Liver (tissue), 8 donors: ENCODE measurements at regions not wholly inside any gene's neighbourhood (a gene's known extent, or its start where the extent isn't known, plus 50 kb on each side); places are given as distances from the start of the nearest gene placed in this dataset.

Experiments used
- DNase-seq: peaks from one replicate; pipeline ENCODE4 v3.0.0-alpha.2; 2017; ENCODE audit warnings: low spot score
- H3K27ac ChIP-seq, 2 donors: one replicate each; pipeline ENCODE4 v1.7.0; 2013; ENCODE audit warnings: inconsistent platforms in 2 of 2, low read length in 2 of 2, control low read depth in 1 of 2, low read depth in 1 of 2, mild to moderate bottlenecking in 1 of 2
- H3K27me3 ChIP-seq, 4 donors: one replicate each; pipeline versions ENCODE4 v1.6.1 to v1.7.0; 2013; ENCODE audit warnings: low read length in 3 of 4, inconsistent platforms in 1 of 4, mild to moderate bottlenecking in 1 of 4, moderate library complexity in 1 of 4; ENCODE audit not compliant: control insufficient read depth in 4 of 4, insufficient read depth in 4 of 4
- H3K36me3 ChIP-seq, 4 donors: one replicate each; pipeline versions ENCODE4 v1.6.1 to v1.7.0; 2013; ENCODE audit warnings: low read length in 3 of 4, mild to moderate bottlenecking in 3 of 4, low read depth in 1 of 4, moderate library complexity in 1 of 4; ENCODE audit not compliant: control insufficient read depth in 4 of 4, insufficient read depth in 3 of 4
- H3K4me1 ChIP-seq, 4 donors: one replicate each; pipeline versions ENCODE4 v1.6.1 to v1.7.0; 2013; ENCODE audit warnings: low read length in 3 of 4, mild to moderate bottlenecking in 3 of 4, moderate library complexity in 1 of 4; ENCODE audit not compliant: control insufficient read depth in 4 of 4, insufficient read depth in 4 of 4
- H3K4me3 ChIP-seq, 3 donors: one replicate each; pipeline versions ENCODE4 v1.6.1 to v1.7.0; 2013; ENCODE audit warnings: low read length in 3 of 3, control low read depth in 1 of 3, low read depth in 1 of 3, mild to moderate bottlenecking in 1 of 3
- H3K9ac ChIP-seq, 2 donors: one replicate each; pipeline ENCODE4 v1.7.0; 2013; ENCODE audit warnings: low read length in 2 of 2, mild to moderate bottlenecking in 2 of 2, moderate library complexity in 2 of 2, control low read depth in 1 of 2, low read depth in 1 of 2
- H3K9me3 ChIP-seq, 4 donors: one replicate each; pipeline versions ENCODE4 v1.6.1 to v1.7.0; 2013; ENCODE audit warnings: low read length in 3 of 4; ENCODE audit not compliant: control insufficient read depth in 4 of 4
- ATF3 ChIP-seq: IDR thresholded peaks from 2 replicates; pipeline ENCODE4 v1.6.1; 2016; ENCODE audit warnings: antibody characterized with exemption
- EGR1 ChIP-seq, 2 donors: IDR thresholded peaks; 2 replicates each; pipeline ENCODE4 v1.6.1; 2016 to 2018; ENCODE audit warnings: antibody characterized with exemption in 2 of 2, low read depth in 2 of 2
- FOXA1 ChIP-seq: IDR thresholded peaks from 2 replicates; pipeline ENCODE4 v1.6.1; 2016; ENCODE audit warnings: antibody characterized with exemption
- FOXA2 ChIP-seq: IDR thresholded peaks from 2 replicates; pipeline ENCODE4 v1.6.1; 2016; ENCODE audit warnings: antibody characterized with exemption
- GABPA ChIP-seq, 2 donors: IDR thresholded peaks in 1 of 2; conservative IDR thresholded peaks in 1 of 2; 2 replicates each; pipeline ENCODE4 v1.6.1; 2016; ENCODE audit warnings: antibody characterized with exemption in 2 of 2, mild to moderate bottlenecking in 1 of 2, moderate library complexity in 1 of 2
- HNF4A ChIP-seq, 2 donors: conservative IDR thresholded peaks; 2 replicates each; pipeline ENCODE4 v1.6.1; 2016; ENCODE audit warnings: antibody characterized with exemption in 2 of 2, mild to moderate bottlenecking in 2 of 2
- HNF4G ChIP-seq: IDR thresholded peaks from 2 replicates; pipeline ENCODE4 v1.6.1; 2016; ENCODE audit warnings: antibody characterized with exemption
- JUND ChIP-seq, 2 donors: IDR thresholded peaks; 2 replicates each; pipeline ENCODE4 v1.6.1; 2016; ENCODE audit warnings: antibody characterized with exemption in 2 of 2
- MAX ChIP-seq: IDR thresholded peaks from 2 replicates; pipeline ENCODE4 v1.6.1; 2016; ENCODE audit warnings: antibody characterized with exemption
- NR2F2 ChIP-seq: IDR thresholded peaks from 2 replicates; pipeline ENCODE4 v1.6.1; 2016; ENCODE audit warnings: antibody characterized with exemption
- RAD21 ChIP-seq, 2 donors: IDR thresholded peaks; 2 replicates each; pipeline ENCODE4 v1.6.1; 2016; ENCODE audit warnings: antibody characterized with exemption in 2 of 2, mild to moderate bottlenecking in 2 of 2
- RXRA ChIP-seq, 2 donors: IDR thresholded peaks; 2 replicates each; pipeline ENCODE4 v1.6.1; 2017 to 2018; ENCODE audit warnings: antibody characterized with exemption in 2 of 2, mild to moderate bottlenecking in 1 of 2
- SP1 ChIP-seq: IDR thresholded peaks from 2 replicates; pipeline ENCODE4 v1.6.1; 2018; ENCODE audit warnings: antibody characterized with exemption, mild to moderate bottlenecking
- TAF1 ChIP-seq: conservative IDR thresholded peaks from 2 replicates; pipeline ENCODE4 v1.6.1; 2016; ENCODE audit warnings: antibody characterized with exemption, mild to moderate bottlenecking
- YY1 ChIP-seq: IDR thresholded peaks from 2 replicates; pipeline ENCODE4 v1.6.1; 2016; ENCODE audit warnings: antibody characterized with exemption, mild to moderate bottlenecking
- ZBTB33 ChIP-seq: IDR thresholded peaks from 2 replicates; pipeline ENCODE4 v1.6.1; 2016; ENCODE audit warnings: antibody characterized with exemption
- WGBS: extraction: QIAGEN DNeasy Blood & Tissue Kit; methylation state at CpG from one replicate; pipeline ENCODE4 v1.1.7; 2013; 5-methylcytosine and 5-hydroxymethylcytosine counted together
- TF ChIP-seq, protein P1 (sequence below): fragments of 150-350 bp; IDR thresholded peaks from 2 replicates; pipeline ENCODE4 v1.5.1; 2017; ENCODE audit warnings: improper control_type of control experiment, low read depth, low read length; ENCODE audit not compliant: missing input control
- TF ChIP-seq, protein P2 (sequence below): IDR thresholded peaks from 2 replicates; pipeline ENCODE4 v1.6.1; 2016; ENCODE audit warnings: antibody characterized with exemption, mild to moderate bottlenecking
- donor health status: healthy.
- donor health status: healthy.
- donor health status: healthy.
- donor health status: healthy.
- donor health status: healthy.

DNA sequence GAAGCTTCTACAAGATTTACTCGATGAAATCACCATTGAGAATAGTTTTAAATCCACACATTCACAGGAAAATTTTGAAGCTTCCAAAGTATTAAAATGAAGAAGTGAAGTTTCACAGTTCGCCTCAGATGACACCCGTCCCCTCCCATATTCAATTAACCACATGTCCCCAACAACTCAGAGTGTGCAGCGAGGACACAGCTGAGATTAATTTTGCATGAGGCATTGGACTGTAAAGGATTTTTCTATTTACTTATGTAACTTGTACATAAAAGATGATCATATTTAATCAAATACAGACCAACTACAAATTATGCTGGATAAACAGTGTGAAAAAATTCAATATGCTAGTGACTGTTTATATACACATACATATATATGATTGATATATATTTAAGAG, 84.7 kb upstream of the OLFM1 start:
- Histone ChIP-seq H3K36me3 (no peaks in the 10 kb centered on the region), H3K4me3 (no peak overlapping the region), H3K27me3 (peaks cover 0 to 7% (median 2%) of the 10 kb centered on the region in 4 donors), H3K4me1 (no peaks in the 10 kb centered on the region), H3K27ac (no peak overlapping the region), H3K9me3 (peaks cover 0 to 9% (median 3%) of the 10 kb centered on the region in 4 donors), H3K9ac (no peak overlapping the region)
- no peak for TF ChIP-seq MAX
- no peak for TF ChIP-seq SP1
- TF ChIP-seq NR2F2: no peak
- no peak for TF ChIP-seq RXRA (IDR thresholded peaks at IDR 0.05)
- TF ChIP-seq HNF4A (conservative IDR thresholded peaks at IDR 0.05): no peak
- no peak for TF ChIP-seq ZBTB33
- TF ChIP-seq, protein P1, sequence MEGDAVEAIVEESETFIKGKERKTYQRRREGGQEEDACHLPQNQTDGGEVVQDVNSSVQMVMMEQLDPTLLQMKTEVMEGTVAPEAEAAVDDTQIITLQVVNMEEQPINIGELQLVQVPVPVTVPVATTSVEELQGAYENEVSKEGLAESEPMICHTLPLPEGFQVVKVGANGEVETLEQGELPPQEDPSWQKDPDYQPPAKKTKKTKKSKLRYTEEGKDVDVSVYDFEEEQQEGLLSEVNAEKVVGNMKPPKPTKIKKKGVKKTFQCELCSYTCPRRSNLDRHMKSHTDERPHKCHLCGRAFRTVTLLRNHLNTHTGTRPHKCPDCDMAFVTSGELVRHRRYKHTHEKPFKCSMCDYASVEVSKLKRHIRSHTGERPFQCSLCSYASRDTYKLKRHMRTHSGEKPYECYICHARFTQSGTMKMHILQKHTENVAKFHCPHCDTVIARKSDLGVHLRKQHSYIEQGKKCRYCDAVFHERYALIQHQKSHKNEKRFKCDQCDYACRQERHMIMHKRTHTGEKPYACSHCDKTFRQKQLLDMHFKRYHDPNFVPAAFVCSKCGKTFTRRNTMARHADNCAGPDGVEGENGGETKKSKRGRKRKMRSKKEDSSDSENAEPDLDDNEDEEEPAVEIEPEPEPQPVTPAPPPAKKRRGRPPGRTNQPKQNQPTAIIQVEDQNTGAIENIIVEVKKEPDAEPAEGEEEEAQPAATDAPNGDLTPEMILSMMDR: no peak
- TF ChIP-seq HNF4G: no peak
- TF ChIP-seq RAD21 (IDR thresholded peaks at IDR 0.05): no peak
- WGBS: 69% methylated on average over 4 of the region's 4 CpGs
- no peak for DNase-seq

GRCh38 chr9:135004772-135005171, 82.7 kb upstream of the OLFM1 start:
- Histone ChIP-seq H3K36me3 (no peaks in the 10 kb centered on the region), H3K4me3 (no peak overlapping the region), H3K9me3 (peaks cover 0 to 6% (median 3%) of the 10 kb centered on the region in 4 donors), H3K4me1 (no peaks in the 10 kb centered on the region), H3K9ac (no peak overlapping the region), H3K27me3 (peaks cover 0 to 5% (median 2%) of the 10 kb centered on the region in 4 donors), H3K27ac (no peak overlapping the region)
- no peak for DNase-seq
- TF ChIP-seq ZBTB33: no peak
- TF ChIP-seq GABPA (IDR thresholded peaks at IDR 0.05 in 1 of 2, conservative IDR thresholded peaks at IDR 0.05 in 1 of 2): no peak
- TF ChIP-seq NR2F2: no peak
- TF ChIP-seq EGR1 (IDR thresholded peaks at IDR 0.05; ENCODE audit: low read depth in 2 of 2): no peak
- TF ChIP-seq, protein P2, sequence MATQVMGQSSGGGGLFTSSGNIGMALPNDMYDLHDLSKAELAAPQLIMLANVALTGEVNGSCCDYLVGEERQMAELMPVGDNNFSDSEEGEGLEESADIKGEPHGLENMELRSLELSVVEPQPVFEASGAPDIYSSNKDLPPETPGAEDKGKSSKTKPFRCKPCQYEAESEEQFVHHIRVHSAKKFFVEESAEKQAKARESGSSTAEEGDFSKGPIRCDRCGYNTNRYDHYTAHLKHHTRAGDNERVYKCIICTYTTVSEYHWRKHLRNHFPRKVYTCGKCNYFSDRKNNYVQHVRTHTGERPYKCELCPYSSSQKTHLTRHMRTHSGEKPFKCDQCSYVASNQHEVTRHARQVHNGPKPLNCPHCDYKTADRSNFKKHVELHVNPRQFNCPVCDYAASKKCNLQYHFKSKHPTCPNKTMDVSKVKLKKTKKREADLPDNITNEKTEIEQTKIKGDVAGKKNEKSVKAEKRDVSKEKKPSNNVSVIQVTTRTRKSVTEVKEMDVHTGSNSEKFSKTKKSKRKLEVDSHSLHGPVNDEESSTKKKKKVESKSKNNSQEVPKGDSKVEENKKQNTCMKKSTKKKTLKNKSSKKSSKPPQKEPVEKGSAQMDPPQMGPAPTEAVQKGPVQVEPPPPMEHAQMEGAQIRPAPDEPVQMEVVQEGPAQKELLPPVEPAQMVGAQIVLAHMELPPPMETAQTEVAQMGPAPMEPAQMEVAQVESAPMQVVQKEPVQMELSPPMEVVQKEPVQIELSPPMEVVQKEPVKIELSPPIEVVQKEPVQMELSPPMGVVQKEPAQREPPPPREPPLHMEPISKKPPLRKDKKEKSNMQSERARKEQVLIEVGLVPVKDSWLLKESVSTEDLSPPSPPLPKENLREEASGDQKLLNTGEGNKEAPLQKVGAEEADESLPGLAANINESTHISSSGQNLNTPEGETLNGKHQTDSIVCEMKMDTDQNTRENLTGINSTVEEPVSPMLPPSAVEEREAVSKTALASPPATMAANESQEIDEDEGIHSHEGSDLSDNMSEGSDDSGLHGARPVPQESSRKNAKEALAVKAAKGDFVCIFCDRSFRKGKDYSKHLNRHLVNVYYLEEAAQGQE: no peak
- TF ChIP-seq, protein P1: no peak
- no peak for TF ChIP-seq RXRA (IDR thresholded peaks at IDR 0.05)
- no peak for TF ChIP-seq FOXA2
- TF ChIP-seq ATF3: no peak
- TF ChIP-seq JUND (IDR thresholded peaks at IDR 0.05): no peak
- no peak for TF ChIP-seq YY1
- TF ChIP-seq FOXA1: no peak
- TF ChIP-seq HNF4A (conservative IDR thresholded peaks at IDR 0.05): no peak
- no peak for TF ChIP-seq HNF4G
- TF ChIP-seq SP1: no peak
- no peak for TF ChIP-seq RAD21 (IDR thresholded peaks at IDR 0.05)
- TF ChIP-seq MAX: no peak
- no peak for TF ChIP-seq TAF1
- 81% methylated on average over 2 of the region's 2 CpGs for WGBS
